PC-3 (cell line): ENCODE measurements at regions not wholly inside any gene's neighbourhood (a gene's known extent, or its start where the extent isn't known, plus 50 kb on each side); places are given as distances from the start of the nearest gene placed in this dataset.

ENCODE experiments used
- EZH2 ChIP-seq: fragments of 300-600 bp; sonication (generic); IDR thresholded peaks from one replicate; pipeline ENCODE4 v1.6.1; 2017; ENCODE audit warnings: antibody characterized with exemption, mild to moderate bottlenecking, low read length; ENCODE audit not compliant: unreplicated experiment
- EZH2phosphoT487 ChIP-seq: fragments of 300-600 bp; sonication (generic); IDR thresholded peaks from 2 replicates; pipeline ENCODE4 v1.6.1; 2018; ENCODE audit warnings: mild to moderate bottlenecking, antibody characterized with exemption, low read length, borderline replicate concordance

DNA sequence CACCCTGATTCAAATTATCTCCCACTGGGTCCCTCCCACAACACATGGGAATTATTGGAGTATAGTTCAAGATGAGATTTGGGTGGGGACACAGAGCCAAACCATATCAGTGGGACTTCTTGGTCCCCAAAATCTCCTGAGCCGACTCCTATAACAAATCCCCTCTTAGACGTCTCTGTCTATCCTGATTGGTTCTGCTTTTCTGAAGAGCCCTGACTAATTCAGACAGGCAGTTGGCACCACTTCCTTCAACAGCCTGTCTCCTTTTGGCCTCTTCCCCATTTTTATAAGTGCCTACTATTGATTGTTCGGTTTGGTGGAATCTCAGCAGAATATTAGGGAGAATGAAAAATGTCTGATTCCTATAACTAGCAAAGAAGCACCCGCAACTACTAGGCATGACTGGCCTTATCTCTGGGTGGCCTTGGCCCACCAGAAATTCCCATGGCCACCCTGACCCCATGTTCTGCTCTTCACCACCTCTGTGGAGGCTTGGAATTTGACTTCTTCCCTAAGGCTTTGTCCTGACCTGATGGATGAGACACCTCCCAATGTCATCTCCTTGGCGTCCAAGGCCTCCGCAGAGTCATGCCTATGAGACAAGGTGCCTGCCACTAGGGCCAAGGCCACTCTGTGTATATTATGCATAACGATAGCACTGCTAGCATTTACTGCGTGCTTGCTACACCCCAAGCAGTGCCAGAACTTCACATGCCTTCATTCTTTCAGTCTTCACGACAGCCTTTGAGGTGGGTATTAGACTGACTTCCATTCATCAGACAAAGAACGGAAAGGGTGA lies 218.9 kb upstream of the COPS8 start:
- TF ChIP-seq EZH2: no peak
- TF ChIP-seq EZH2phosphoT487: no peak
